SJSA1 (cell line): ENCODE measurements at regions not wholly inside any gene's neighbourhood (a gene's known extent, or its start where the extent isn't known, plus 50 kb on each side); places are given as distances from the start of the nearest gene placed in this dataset.

ENCODE experiments used
- DNase-seq, 2 experiments: peaks; one replicate each; pipeline ENCODE4 v3.0.0-alpha.2; 2015 to 2020; ENCODE audit warnings: low spot score in 2 of 2, low read depth in 1 of 2
- H3K27ac ChIP-seq: fragments of 250-450 bp; sonication (Bioruptor Pico); 2 replicates; pipeline ENCODE4 v1.5.1; 2020; ENCODE audit warnings: mild to moderate bottlenecking, moderate library complexity
- H3K27me3 ChIP-seq: fragments of 250-450 bp; sonication (Bioruptor Pico); replicated peaks from 2 replicates; pipeline ENCODE4 v1.5.1; 2020; ENCODE audit warnings: mild to moderate bottlenecking, moderate library complexity
- H3K36me3 ChIP-seq: fragments of 250-450 bp; sonication (Bioruptor Pico); 2 replicates; pipeline ENCODE4 v1.5.1; 2020; ENCODE audit warnings: mild to moderate bottlenecking
- H3K4me1 ChIP-seq: fragments of 250-450 bp; sonication (Bioruptor Pico); replicated peaks from 2 replicates; pipeline ENCODE4 v1.6.1; 2021; ENCODE audit warnings: mild to moderate bottlenecking
- H3K4me3 ChIP-seq: fragments of 250-450 bp; sonication (Bioruptor Pico); 2 replicates; pipeline ENCODE4 v1.5.1; 2020; ENCODE audit warnings: mild to moderate bottlenecking
- H3K9me3 ChIP-seq: fragments of 250-450 bp; sonication (Bioruptor Pico); replicated peaks from 2 replicates; pipeline ENCODE4 v1.5.1; 2020; ENCODE audit warnings: mild to moderate bottlenecking

DNA sequence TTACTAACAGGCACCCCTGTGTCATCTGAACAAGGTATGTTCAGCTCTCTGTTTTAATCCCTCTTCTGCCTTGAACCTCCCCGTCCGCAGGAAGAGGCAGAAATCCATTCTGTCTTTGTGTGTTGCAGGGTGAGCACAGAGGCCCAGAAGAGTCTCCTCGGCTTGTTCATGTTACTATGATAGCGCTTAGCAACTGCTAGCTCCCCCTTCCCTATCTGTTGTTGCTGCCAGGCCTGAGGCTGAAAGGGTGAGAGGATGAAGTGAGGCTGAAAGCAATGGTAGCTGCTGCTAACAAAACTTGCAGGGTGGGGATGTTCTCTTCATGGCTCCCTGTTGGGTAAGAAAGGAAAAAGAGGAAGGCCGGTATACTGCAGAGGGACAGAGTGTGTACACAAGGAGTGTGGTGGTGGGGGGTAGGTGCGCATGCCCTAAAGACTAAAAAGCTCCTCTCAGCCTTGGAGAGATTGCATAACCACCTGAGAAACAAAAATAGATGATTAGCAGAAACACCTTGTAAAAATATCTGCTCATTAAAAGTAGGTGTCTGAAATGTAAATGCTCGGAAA lies 55.2 kb upstream of the CITED2 start:
- Histone ChIP-seq H3K9me3 (no peaks in the 10 kb centered on the region), H3K27ac (no peak overlapping the region), H3K4me3 (no peak overlapping the region), H3K4me1 (no peaks in the 10 kb centered on the region), H3K36me3 (no peaks in the 10 kb centered on the region), H3K27me3 (no peaks in the 10 kb centered on the region)
- no peak for DNase-seq

DNA sequence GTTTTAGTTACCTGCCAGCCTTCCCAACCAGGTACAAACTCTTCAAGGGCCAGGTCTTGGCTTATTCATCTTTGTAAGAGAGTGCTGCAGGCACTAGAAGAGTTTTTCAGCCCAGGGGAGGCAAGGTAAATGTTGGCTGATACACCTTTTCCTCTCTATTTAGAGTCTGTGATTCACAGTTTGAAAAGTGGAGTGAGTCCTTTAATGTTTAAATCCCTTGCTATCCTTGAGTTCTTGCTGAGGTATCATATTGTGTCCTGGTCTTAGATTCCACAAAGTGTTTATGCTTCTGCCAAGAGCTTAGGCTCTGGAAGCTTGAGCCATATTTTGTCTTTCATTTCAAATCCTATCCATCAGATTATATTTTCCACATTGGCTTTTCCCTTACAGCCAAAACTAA lies 52.8 kb upstream of the CITED2 start:
- no peak overlapping the region for H3K27ac ChIP-seq
- no peaks in the 10 kb centered on the region for H3K9me3 ChIP-seq
- no peaks in the 10 kb centered on the region for H3K4me1 ChIP-seq
- H3K27me3 ChIP-seq: no peaks in the 10 kb centered on the region
- no peaks in the 10 kb centered on the region for H3K36me3 ChIP-seq
- DNase-seq: no peak
- no peak overlapping the region for H3K4me3 ChIP-seq

DNA sequence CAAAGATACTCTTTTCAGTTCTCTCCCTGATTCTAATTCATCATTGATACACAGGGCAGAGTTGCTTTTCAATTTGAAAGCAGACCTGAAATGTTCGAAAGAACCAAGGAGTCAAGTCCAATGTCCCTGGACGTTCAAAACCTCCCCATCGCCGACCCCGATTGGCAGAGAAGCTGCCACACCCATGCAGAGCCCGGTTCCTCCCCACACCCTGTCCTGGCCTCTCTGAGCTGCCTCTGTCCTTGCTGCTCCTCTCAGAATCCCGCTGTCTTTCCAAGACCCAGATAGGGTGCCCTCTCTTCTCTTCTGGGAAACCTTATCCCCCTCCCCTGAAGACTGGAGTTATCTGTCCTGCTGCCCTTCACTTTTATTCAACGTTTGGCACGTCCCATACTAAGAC lies 52.3 kb upstream of the CITED2 start:
- no peak overlapping the region for H3K27ac ChIP-seq
- H3K4me3 ChIP-seq: no peak overlapping the region
- no peak for DNase-seq
- no peaks in the 10 kb centered on the region for H3K27me3 ChIP-seq
- H3K36me3 ChIP-seq: no peaks in the 10 kb centered on the region
- H3K9me3 ChIP-seq: no peaks in the 10 kb centered on the region
- H3K4me1 ChIP-seq: no peaks in the 10 kb centered on the region

DNA sequence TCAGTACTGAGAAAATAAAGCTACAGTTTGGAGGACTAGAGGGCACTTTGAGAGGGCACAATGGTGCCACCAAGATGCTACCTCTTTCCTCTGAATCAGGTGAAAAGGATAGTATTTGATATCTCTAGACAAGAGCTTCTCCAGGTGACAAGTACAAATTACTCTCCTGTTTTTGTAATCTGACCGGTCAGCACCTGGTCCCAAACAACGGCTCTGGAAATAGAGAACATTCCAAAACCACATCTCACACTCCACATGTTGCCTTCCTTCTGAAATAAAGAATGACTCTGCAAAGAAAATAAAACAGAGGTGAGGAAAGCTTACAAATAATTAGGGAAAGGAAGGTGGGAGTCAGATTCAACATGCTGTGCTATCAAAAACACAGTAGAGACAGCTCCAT lies 51.3 kb upstream of the CITED2 start:
- Histone ChIP-seq H3K27ac (no peak overlapping the region), H3K27me3 (no peaks in the 10 kb centered on the region), H3K4me3 (no peak overlapping the region), H3K4me1 (no peaks in the 10 kb centered on the region), H3K9me3 (no peaks in the 10 kb centered on the region), H3K36me3 (no peaks in the 10 kb centered on the region)
- DNase-seq: no peak

DNA sequence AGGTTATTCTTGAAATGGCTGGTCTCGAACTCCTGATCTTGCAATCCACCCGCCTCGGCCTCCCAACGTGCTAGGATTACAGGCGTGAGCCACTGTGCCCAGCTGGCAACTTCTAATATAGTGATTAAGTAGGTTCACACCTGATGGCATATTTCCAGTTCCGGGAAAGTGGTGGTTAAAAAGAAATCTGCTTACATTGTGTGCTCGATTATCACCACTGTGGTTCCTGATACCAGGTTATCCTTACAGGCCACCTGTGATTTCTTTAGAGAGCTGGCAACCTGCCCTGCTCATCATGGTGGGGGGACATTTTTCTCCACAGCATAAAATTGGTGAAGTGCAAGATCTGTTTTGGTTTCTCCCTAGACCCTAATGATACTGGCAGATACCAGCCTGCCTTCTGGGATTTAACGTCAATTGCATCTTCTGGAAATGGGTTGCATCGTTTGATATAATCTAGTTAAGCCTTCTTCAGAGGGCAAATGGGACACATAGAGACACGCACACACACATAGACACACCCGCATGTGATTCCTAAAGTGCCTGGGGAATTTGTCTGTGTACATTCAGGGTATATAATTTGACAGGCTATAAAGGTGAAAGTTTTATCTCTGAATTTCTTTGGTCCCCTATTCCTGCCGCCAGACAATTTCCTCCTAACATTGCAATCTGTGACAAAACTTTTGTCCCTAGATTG lies 49.7 kb upstream of the CITED2 start:
- Histone ChIP-seq H3K36me3 (no peaks in the 10 kb centered on the region), H3K4me3 (no peak overlapping the region), H3K9me3 (no peaks in the 10 kb centered on the region), H3K27me3 (no peaks in the 10 kb centered on the region), H3K27ac (no peak overlapping the region), H3K4me1 (no peaks in the 10 kb centered on the region)
- DNase-seq: no peak
